Stomach smooth muscle (tissue), 2 donors: ENCODE measurements at regions not wholly inside any gene's neighbourhood (a gene's known extent, or its start where the extent isn't known, plus 50 kb on each side); places are given as distances from the start of the nearest gene placed in this dataset.

Source experiments
- H3K27ac ChIP-seq: one replicate; pipeline ENCODE4 v1.7.0; 2013; ENCODE audit warnings: mild to moderate bottlenecking, low read length, inconsistent platforms
- H3K27me3 ChIP-seq, 2 donors: one replicate each; pipeline ENCODE4 v1.7.0; 2013; ENCODE audit warnings: low read length in 2 of 2; ENCODE audit not compliant: insufficient read depth in 2 of 2, control insufficient read depth in 1 of 2
- H3K36me3 ChIP-seq, 2 donors: one replicate each; pipeline ENCODE4 v1.7.0; 2013; ENCODE audit warnings: low read length in 2 of 2; ENCODE audit not compliant: control insufficient read depth in 2 of 2, insufficient read depth in 2 of 2
- H3K4me1 ChIP-seq: one replicate; pipeline ENCODE4 v1.7.0; 2013; ENCODE audit warnings: low read length; ENCODE audit not compliant: control insufficient read depth, insufficient read depth
- H3K4me3 ChIP-seq, 2 donors: one replicate each; pipeline ENCODE4 v1.7.0; 2013; ENCODE audit warnings: low read length in 2 of 2
- H3K9ac ChIP-seq, 2 donors: one replicate each; pipeline ENCODE4 v1.7.0; 2013; ENCODE audit warnings: low read length in 2 of 2, mild to moderate bottlenecking in 1 of 2
- H3K9me3 ChIP-seq, 2 donors: one replicate each; pipeline ENCODE4 v1.7.0; 2013; ENCODE audit warnings: low read length in 2 of 2; ENCODE audit not compliant: control insufficient read depth in 2 of 2
- donor health status: healthy.
- donor health status: Pancreatic carcinoma.

- H3K27ac ChIP-seq, result no peak overlapping the region
- H3K9ac ChIP-seq, result no peak overlapping the region
- H3K27me3 ChIP-seq, result no peaks in the 10 kb centered on the region
- no peak overlapping the region for H3K4me3 ChIP-seq
- no peaks in the 10 kb centered on the region for H3K9me3 ChIP-seq
- no peaks in the 10 kb centered on the region for H3K4me1 ChIP-seq
- H3K36me3 ChIP-seq, result no peaks in the 10 kb centered on the region
Measured at GRCh38 chr3:76812649-76813242, 227.2 kb upstream of the ROBO2 start.

GRCh38 chr3:76815561-76815960 lies 224.3 kb upstream of the ROBO2 start:
- no peaks in the 10 kb centered on the region for H3K4me1 ChIP-seq
- H3K36me3 ChIP-seq, result no peaks in the 10 kb centered on the region
- H3K27ac ChIP-seq, result no peak overlapping the region
- no peak overlapping the region for H3K9ac ChIP-seq
- no peak overlapping the region for H3K4me3 ChIP-seq
- H3K27me3 ChIP-seq, result no peaks in the 10 kb centered on the region
- no peaks in the 10 kb centered on the region for H3K9me3 ChIP-seq

DNA sequence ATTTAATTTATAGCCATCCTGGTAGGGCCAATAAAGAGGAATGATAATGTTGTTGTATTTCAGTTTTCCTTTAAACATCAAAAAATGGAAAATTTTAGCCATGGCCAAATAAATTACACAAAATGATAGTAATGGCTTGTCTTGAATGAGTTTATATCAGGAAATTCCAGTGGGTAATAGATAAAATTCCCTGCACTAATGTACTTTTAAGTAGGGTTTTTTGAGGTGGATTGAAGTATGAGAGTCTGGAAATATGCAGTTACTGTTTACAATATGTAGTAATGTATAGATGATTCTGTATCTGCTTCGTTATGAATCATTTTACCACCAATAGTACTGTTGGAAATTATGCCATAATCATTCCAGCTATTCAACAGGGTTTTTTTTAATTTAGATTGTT lies 219.4 kb upstream of the ROBO2 start:
- no peaks in the 10 kb centered on the region for H3K36me3 ChIP-seq
- no peak overlapping the region for H3K27ac ChIP-seq
- H3K4me1 ChIP-seq, result no peaks in the 10 kb centered on the region
- H3K9ac ChIP-seq, result no peak overlapping the region
- H3K9me3 ChIP-seq, result no peaks in the 10 kb centered on the region
- H3K4me3 ChIP-seq, result no peak overlapping the region
- no peaks in the 10 kb centered on the region for H3K27me3 ChIP-seq

DNA sequence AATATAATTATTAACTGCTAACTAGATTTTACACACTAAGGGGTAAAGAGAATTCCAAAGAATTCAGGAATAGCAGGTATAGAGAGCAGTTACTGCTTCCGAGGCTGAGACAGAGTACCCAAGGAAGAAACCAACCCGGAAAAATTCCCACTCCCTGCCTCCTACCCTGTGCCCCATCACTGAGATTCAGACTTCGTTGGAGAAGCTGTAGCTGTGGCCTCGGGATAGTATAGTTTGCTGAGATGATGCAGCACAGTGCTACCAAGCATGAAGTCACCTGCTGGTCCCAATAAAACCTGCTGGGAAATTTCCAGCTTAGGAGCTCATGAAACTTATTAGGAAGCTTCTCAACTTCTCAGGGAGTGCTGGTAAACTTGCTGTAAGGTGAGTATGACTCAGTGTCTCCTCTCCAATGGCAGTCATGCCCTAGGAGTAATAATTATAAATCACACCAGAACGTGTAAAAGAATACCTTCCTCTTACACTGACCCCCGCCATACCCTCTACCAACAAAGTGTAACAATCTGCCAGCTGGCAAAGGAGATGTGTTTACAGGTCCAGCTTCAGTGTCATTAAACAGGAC lies 215.2 kb upstream of the ROBO2 start:
- Histone ChIP-seq H3K9me3 (no peaks in the 10 kb centered on the region), H3K4me3 (no peak overlapping the region), H3K9ac (no peak overlapping the region), H3K36me3 (no peaks in the 10 kb centered on the region), H3K27ac (no peak overlapping the region), H3K4me1 (no peaks in the 10 kb centered on the region), H3K27me3 (no peaks in the 10 kb centered on the region)

DNA sequence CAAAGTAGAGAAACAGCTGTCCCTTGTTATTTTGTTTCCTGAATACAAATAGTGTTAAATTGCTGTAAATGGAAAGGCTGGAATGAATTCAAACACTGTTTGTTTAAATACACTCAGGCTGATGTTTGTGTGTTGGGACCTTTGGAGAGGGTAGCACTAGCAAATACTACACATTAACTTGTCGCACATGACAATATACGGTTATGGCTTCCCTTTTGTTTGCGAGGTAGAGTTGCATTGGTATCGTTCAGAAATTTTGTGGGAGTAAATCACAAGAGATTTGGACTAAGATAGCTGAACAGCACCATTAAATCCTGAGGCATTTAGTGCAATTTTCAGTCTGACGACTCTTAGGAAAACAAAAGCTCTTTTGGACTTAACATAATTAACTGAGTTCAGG lies 213.0 kb upstream of the ROBO2 start:
- Histone ChIP-seq H3K36me3 (no peaks in the 10 kb centered on the region), H3K27me3 (no peaks in the 10 kb centered on the region), H3K4me1 (no peaks in the 10 kb centered on the region), H3K9ac (no peak overlapping the region), H3K4me3 (no peak overlapping the region), H3K9me3 (no peaks in the 10 kb centered on the region), H3K27ac (no peak overlapping the region)

DNA sequence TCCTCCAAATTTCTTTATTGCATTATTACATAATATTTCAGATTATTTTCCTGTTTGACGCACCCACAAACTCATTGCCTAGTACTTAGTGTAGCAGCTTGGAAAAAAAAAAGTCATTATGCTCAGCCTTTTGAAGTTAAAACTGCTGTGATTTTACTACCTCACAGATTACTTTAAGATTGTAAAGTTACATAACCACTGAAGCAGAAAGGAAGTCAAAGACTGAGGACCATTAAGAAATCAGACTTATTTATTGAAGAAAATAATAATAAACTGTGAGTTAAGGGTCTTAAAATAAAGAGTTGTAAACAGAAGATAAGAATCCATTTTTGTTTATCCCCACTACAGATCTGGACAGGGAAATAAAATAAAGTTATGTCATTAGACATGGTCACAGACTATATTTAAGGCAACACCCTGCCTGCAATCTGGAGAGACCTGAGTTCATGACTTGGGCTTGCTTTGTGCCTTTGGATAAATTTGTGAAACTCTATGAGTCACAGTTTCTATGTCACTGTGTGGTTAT lies 212.1 kb upstream of the ROBO2 start:
- Histone ChIP-seq H3K4me3 (no peak overlapping the region), H3K4me1 (no peaks in the 10 kb centered on the region), H3K36me3 (no peaks in the 10 kb centered on the region), H3K27me3 (no peaks in the 10 kb centered on the region), H3K9ac (no peak overlapping the region), H3K9me3 (no peaks in the 10 kb centered on the region), H3K27ac (no peak overlapping the region)

GRCh38 chr3:76834657-76835056 lies 205.2 kb upstream of the ROBO2 start:
- H3K27ac ChIP-seq, result no peak overlapping the region
- H3K36me3 ChIP-seq, result no peaks in the 10 kb centered on the region
- no peaks in the 10 kb centered on the region for H3K9me3 ChIP-seq
- H3K9ac ChIP-seq, result no peak overlapping the region
- no peaks in the 10 kb centered on the region for H3K27me3 ChIP-seq
- no peaks in the 10 kb centered on the region for H3K4me1 ChIP-seq
- no peak overlapping the region for H3K4me3 ChIP-seq

DNA sequence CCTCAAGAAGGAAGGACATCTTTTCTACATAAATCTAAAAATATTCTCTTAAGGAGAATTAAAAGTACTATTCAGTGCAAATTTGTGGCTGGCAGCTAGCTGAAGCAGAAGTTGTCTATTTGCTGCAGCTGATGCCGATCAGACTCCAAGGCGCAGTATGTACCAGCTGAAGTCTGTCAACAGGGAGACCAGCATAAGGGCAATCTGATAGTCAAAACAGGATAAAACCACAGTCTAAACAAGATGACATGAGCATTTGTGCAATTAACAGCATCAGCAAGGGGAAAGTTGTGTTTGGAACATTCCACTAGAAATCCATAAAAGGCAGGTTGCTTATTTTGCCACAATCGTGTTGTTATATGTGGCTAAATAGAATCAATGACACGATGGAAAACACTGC lies 198.2 kb upstream of the ROBO2 start:
- Histone ChIP-seq H3K27me3 (no peaks in the 10 kb centered on the region), H3K9ac (no peak overlapping the region), H3K4me3 (no peak overlapping the region), H3K4me1 (no peaks in the 10 kb centered on the region), H3K36me3 (no peaks in the 10 kb centered on the region), H3K27ac (no peak overlapping the region), H3K9me3 (no peaks in the 10 kb centered on the region)

- no peak overlapping the region for H3K27ac ChIP-seq
- no peak overlapping the region for H3K4me3 ChIP-seq
- no peaks in the 10 kb centered on the region for H3K27me3 ChIP-seq
- no peaks in the 10 kb centered on the region for H3K4me1 ChIP-seq
- H3K36me3 ChIP-seq, result no peaks in the 10 kb centered on the region
- no peak overlapping the region for H3K9ac ChIP-seq
- no peaks in the 10 kb centered on the region for H3K9me3 ChIP-seq
Measured at GRCh38 chr3:76842216-76842615, 197.7 kb upstream of the ROBO2 start.

DNA sequence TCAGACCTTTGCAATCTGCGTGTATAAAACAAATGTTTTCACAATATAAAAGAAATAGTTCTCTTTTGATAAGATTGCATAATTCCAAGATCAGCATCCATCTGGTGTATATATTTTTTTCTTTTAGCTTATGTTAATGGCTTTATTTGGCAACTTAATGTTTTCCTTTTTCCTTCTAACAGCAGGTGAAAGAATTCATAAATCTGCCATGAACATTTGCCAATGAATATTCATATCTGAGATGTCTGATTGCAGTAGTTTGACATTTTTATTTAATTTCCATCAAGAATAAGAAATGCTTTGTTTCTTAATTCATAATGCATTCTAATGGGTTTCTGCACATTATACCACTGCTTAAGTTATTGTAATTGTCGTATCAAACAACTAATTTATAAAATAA lies 184.4 kb upstream of the ROBO2 start:
- no peaks in the 10 kb centered on the region for H3K27me3 ChIP-seq
- no peaks in the 10 kb centered on the region for H3K4me1 ChIP-seq
- H3K9ac ChIP-seq, result no peak overlapping the region
- H3K27ac ChIP-seq, result no peak overlapping the region
- H3K9me3 ChIP-seq, result no peaks in the 10 kb centered on the region
- no peaks in the 10 kb centered on the region for H3K36me3 ChIP-seq
- no peak overlapping the region for H3K4me3 ChIP-seq

DNA sequence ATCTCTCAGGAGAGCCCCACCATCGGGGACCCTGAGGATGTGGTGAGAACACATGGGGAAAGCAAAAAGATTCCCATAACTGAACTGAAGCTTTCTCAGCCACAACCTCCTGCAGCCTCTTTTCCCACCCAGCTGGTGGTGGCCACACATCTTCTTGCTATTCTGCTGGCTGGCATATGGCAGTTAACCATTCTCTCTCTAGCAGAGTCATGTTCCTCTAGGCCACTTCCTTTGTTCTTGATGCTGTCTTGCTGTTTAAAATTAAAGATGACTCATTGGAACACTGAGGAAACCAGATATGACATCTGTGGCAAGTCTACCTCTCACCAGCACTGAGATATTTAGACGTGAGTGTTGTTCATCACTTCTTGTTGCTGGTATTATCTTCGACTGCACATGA lies 180.3 kb upstream of the ROBO2 start:
- no peaks in the 10 kb centered on the region for H3K9me3 ChIP-seq
- no peaks in the 10 kb centered on the region for H3K4me1 ChIP-seq

More for the DNA sequence above, 180.3 kb upstream of the ROBO2 start:
- Histone ChIP-seq H3K27me3 (no peaks in the 10 kb centered on the region), H3K36me3 (no peaks in the 10 kb centered on the region), H3K9ac (no peak overlapping the region), H3K4me3 (no peak overlapping the region), H3K27ac (no peak overlapping the region)
